HL-60/S4 treated with retinoic acid at 250 ng/mL for 4 days and 3 days (cell line): ENCODE measurements at regions not wholly inside any gene's neighbourhood (a gene's known extent, or its start where the extent isn't known, plus 50 kb on each side); places are given as distances from the start of the nearest gene placed in this dataset.

Source experiments
- in situ Hi-C: fragments of 300-500 bp; cut with MboI; formaldehyde crosslinking; loops from 2 replicates; pipeline ENCODE4 v1.7.0; 2022; ENCODE audit warnings: low sequenced_read_pairs

DNA sequence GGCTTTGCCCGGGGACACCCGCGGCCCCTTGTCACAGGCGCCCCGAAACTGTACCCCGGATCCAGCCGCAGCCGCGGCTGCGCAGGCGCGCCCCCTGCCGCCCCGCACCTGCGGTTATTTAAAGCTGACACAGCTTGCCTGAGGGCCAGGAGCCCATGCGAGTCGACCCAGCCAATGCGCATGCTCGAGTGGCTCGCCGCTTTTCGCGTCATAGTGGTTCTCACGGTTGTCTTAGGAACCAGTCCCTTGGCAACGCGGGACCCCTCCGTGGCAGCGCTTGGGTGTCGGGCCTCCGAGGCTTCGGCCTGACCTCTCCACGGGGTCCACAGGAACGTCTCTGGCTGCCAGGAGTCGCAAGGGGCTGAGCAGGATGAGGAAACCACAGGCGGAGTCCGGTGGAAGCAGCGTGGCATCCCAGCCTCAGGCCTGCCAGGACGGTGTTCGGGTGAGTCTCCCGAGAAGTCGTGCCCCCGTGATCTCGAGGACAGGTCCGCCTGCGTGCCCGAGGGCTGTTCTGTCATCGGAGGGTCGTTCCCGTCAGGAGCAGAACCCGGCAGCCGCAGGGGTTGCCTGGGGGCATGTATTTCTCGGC, 716.9 kb downstream of the KCNJ18 start:
- in situ Hi-C loops = no loop called here

DNA sequence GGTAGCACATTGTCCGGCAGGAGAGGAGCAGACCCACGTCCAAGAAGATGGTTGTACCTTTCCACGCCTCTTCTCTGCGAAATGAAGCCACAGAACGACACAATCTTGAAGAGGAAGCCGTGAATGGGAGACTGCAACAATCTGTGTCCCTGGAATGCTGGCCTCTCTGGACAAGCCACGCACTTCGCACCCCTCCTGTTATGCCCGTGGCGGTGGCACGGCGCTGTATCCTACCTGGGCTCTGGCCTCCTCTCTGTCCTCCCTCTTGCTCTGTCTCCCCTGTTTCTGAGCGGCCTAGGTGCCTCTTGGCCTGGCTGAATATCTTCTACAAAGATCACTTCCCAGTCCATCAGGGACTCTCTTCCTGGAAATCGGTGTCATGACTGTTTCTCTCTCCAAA, 717.8 kb downstream of the KCNJ18 start:
- in situ Hi-C loops = no loop called here

GRCh38 chr17:22411185-22411784, 719.0 kb downstream of the KCNJ18 start:
- in situ Hi-C loops = no loop called here

GRCh38 chr17:22435231-22435974, 743.1 kb downstream of the KCNJ18 start:
- in situ Hi-C loops = no loop called here

DNA sequence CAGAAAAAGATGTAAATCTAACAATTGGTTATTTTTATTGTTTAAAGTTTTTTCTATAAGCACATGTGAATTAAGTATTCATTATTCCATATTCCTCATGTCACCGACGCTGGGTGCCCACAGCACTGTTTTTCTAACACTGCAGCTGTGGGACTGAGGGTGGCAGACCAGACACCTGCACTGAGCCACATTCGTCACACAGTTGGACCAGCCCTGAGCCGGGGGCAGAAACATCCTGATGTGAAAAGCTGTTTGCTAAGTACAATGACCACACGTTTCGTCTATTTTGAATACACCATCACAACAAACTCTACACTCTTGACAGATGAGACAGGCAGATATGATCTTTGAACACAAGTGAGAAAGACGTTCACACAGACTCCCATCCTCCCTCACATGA, 749.5 kb downstream of the KCNJ18 start:
- in situ Hi-C loops = no loop called here

DNA sequence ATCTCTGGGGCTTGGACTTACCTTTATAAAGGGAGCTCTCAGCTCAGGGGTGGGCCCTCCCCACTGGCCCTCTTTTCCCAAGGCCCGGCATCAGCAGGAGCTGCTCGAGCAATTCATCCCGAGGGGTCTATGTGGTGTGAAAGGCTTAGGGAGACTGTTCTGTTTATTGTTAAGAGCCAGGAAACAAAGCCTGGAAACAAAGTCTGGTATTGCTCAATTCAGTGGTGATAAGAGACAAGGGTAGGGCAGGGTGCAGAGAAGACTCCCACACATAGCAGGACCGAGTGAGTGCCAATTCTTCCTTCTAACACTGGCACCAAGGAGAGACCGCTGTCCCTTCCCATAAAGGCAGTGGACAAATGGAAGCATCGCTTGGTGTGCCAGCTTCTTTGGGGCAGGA, 750.7 kb downstream of the KCNJ18 start:
- in situ Hi-C loops = no loop called here

GRCh38 chr17:22453181-22453580, 760.9 kb downstream of the KCNJ18 start:
- in situ Hi-C loops = no loop called here

DNA sequence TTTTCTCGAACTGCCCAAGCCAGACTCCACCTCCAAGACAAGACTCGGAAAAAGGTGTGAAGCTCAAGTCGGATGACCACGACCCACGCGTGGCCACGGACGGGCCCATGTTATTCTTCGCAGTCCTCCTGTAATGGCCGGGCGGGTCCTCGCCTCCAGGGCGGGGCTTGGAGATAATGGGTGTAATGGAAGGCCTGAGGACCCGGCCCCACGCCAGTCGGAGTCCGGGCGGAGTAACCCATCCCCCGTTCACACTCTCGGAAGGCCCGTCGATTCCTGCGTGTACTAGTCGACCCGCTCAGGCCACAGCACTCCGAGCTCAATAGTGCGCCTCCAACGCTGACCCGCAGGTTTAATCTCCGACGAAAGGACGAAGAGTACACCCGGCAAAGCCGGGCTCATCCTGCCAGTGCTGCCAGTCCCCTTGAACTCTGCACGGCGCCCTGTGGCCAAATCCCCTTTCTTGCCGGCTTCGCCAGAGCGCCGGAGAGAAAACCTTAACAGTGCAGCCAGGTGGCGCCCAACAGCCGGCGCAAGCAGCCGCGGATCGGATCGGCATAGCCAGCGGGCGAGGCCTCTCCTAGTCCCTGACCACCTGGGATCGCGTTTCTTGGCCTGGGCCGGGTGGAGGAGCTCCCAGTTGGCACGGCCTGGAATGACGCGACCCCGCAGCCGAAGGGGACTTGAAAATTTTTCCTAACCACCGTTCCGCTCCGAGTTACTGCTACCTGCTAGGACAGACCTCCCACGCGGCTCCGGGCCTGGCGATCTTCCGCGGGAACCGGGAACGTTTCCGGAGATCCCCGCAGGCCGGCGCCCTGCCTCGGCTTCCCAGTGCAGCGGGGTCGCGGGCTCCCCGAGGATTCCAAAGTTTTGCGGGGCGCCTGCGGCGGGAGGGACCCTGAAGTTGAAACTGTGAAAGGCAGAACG, 762.0 kb downstream of the KCNJ18 start:
- in situ Hi-C loops = no loop called here

- in situ Hi-C loops = no loop called here
Observed at GRCh38 chr17:22459331-22459952, 767.1 kb downstream of the KCNJ18 start.

DNA sequence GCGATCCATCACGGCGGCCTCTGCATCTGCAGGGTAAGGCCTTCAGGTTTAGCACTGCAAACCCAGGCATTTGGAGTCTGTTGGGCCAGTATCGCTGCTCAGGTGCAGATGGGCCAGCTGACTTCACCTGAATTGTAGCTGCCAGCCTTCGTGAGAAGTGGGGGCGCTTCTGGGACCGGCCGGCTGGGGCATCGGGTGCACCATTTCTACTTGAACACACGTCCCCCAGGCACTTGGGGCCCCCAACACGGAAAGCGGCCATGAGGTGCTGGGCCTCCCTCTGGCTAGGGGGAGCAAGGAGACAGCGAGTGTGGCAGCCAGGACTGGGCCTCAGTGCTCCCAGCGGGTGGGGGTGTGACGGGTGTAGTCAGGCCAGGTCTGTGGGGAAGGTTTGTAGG, 767.6 kb downstream of the KCNJ18 start:
- in situ Hi-C loops = no loop called here

DNA sequence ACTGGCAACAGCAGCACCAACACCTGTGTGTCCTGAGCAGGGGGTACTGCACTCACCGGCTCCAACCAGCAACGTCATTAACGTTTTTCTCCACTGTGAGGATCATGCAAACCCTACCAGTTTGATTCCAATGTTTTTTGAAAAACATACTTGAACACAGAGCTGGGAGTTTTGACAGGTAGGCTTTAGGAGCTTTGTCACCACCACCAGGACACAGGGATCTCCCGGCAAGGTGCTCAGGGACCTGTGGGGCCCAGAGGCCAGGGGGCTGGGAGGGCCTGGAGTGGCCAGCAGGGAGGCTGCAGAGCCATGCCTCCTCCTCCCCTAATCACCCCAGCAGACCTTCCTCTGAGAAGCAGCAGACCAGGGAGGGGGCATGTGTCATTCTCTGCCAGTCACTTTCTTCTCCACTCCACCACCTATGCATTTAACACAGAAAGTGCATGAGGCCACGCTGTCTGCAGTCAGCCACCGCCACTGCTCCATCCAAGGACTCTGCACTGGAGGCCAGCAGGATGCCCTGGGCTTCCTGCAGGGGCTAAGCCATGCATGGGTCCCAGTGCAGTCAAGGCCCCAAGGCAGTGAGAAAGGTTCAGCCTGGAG, 768.2 kb downstream of the KCNJ18 start:
- in situ Hi-C loops = no loop called here

DNA sequence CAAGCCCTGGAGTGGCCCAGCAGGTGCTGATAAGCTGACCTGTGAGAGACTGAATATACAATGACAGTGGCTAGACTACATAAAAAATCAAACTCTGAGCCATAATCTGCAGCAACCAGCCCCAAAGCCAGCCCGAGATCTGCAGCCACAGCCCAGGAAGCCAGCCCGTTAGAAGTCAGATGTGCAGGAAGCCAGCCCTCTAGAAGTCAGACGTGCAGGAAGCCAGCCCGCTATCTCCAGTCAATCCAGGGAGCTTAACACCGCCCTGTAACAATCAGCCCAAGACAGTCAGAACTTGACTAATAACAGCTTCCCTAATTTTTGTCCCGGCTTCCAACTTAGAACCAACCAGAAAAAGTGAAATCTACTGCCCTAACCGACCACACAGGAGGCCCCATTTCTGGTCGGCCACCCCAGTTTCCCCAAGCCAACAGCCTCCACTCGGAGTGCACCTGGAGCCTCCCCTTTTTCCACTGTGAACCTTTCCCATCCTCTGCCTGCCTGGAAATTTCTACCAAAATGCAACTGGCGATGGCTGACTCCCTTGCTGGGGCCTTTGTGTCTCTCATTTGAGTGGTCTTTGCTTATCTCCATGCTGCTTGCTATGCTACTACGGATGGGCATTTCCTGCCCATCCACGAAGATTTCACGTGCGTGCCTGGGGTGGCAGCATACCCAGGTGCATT, 769.3 kb downstream of the KCNJ18 start:
- in situ Hi-C loops = no loop called here

GRCh38 chr17:22462461-22462860, 770.1 kb downstream of the KCNJ18 start:
- in situ Hi-C loops = no loop called here

DNA sequence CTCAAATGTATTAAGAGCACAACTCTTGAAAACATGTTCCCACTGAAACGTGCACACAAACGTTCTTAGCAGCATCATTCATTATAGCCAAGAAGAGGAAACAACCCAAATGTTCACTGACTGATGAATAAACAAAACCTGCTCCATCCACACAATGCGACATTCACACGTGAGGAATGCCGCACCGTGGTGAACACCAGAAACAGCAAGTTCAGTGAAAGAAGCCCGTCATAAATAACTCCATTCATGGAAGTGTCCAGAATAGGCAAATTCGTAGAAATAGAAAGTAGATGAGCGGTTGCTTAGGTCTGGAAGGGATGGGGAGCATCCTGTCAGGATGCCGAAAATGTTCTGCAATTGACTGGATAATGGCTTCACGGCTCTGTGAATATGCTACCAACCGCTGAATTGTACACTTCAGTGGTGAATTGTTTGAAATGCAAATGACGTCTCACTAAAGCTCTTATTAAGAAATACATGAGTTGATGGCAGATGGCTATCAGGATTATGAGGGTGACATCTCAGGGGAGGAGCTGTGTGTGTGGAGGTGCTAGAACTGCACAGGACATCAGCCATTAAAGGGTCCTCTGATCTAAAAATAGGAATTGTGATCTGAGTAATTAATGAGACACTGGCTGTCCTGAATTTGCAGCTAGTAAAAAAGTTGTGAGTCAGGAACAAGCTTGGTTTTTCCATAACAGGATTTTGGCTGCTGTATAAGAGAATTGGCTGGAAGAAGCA, 771.0 kb downstream of the KCNJ18 start:
- in situ Hi-C loops = no loop called here

GRCh38 chr17:22464041-22464440, 771.7 kb downstream of the KCNJ18 start:
- in situ Hi-C loops = no loop called here

DNA sequence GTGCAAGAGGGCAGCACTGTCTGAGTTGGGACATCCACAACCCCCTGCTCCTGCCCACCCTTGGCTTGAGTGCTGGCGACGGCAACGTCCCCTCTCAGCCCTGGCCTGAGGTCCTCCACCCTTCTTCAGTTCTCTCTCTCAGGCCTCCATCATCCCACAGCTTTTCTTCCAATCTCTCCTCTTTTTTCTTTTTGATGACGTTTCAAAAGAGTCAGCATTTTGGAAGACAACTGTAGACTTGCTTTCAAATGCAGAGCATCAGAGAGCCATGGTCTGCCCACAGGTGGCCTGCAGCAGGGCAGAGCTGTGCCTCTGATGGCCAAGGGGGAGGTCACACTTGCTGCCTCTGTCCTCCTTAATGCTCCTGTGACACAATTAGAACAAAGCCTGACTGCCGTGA, 775.4 kb downstream of the KCNJ18 start:
- in situ Hi-C loops = no loop called here

DNA sequence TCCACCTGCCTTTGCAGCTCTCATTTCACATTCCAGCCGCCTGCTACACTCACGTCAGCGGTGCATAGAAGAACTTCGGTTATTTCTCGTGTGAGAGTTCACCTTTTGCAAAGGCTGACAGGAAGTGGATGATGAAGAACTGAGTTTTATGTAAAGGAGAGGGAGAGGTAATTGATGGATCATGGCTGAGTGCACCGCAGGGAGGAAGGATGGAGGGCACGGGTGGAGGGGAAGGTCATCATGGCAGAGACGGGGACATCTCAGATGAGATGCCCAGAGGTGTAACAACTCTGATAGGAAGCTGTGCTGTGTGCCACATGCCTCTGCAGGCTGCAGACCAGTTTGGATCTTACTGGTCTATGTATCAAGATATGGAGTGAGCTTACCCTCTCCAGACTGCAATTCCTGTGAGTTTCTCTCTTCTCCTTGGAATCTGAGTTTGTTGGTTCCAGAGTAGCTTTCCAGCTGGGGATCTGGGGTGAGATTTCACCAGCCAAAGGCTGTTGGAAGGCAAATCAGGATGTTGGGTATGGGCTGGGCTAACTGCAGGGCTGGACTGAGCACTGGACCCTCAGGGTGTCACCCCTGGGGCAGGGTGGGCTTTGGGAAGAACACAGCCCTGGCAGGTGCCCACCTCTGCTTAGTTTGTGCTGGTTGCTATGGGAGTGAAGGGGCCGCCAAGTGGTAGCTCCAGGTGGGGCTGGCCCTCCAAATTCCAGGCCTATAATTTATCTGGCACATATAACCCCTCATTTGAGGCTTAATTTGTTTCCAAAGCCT, 777.0 kb downstream of the KCNJ18 start:
- in situ Hi-C loops = no loop called here

DNA sequence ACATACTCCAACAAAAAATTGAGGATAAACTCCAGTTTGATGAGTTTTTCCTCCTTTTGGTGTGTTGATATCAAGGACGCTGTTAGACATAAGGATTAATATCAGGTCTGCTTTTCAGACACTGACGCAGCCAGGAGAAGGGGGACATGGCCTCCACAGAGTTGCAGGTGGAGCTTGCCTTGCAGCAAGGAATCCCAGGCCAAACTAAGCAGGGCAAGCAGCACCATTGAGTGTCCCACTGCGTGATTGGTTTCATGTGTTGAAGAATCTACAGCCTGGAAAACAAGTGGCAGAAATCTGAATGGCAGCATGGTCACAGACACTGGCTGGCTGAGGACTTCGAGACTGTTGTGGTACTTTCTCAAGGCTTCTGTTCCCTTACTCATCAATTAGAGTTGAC, 777.6 kb downstream of the KCNJ18 start:
- in situ Hi-C loops = no loop called here
